ENCODE measurements at regions not wholly inside any gene's neighbourhood (a gene's known extent, or its start where the extent isn't known, plus 50 kb on each side); places are given as distances from the start of the nearest gene placed in this dataset.
"Not testable (repeated sequence)": the region's sequence is repeated elsewhere in the genome, so short reads cannot be mapped to it uniquely, and the experiment has no call there.

DNA sequence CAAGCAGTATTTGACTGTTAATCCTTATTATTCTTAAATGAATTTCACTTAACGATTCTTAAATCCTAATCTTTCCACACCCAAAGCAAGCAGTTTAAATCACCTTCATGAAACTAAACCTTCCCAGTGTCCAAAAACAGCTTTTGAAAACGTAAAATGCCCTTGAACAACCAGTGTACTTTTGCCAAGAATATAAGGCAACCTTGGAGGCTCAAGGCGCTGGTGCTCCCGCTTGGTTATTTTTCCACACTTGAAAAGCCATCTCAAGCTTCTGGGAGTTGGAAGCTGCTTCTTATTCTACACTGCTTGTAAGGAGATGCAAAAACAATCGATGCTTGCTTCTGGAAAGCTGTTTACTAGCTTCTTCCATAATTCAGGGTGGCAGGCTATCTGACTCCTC, 625.7 kb downstream of the HTR1B start:
- DNase-seq: no peak

GRCh38 chr6:76835695-76836094, 627.6 kb downstream of the HTR1B start:
- no peak for DNase-seq

DNA sequence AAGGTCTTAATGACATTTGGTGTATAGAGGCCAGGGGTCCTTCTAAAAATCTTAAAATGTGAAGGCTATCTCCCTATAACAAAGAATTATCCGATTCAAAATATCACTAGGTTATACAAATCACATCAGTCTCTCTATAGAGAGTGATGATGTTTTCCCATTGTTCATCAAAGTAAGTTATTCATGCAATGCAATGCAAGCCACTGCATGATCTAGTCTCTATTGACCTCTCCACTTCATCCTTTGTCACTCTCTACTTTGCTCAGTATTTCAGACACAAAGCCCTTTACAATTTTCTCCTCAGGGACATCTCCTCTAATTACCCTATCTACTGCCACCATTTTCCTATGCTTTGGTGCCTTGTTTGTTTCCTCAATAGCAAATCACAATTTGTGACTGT, 628.0 kb downstream of the HTR1B start:
- DNase-seq: no peak

- no peak for DNase-seq
These were observed 628.9 kb downstream of the HTR1B start for GRCh38 chr6:76834399-76834798.

- peak; percentile 11 for DNase-seq
These were observed 632.0 kb downstream of the HTR1B start for GRCh38 chr6:76831299-76831698.

DNA sequence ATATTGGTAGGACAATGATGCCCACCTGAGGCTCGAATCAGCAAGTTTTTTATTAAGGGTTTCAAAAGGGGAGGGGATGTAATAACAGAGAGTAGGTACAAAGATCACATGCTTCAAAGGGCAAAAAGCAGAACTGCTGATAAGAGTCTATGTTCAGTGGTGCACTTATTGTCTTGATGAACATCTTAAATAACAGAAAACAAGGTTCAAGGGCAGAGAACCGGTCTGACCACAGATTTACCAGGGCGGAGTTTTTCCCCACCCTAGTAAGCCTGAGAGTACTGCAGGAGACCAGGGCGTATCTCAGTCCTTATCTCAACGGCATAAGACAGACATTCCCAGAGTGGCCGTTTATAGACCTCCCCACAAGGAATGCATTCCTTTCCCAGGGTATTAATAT, 639.7 kb downstream of the HTR1B start:
- DNase-seq: not testable (repeated sequence)

- DNase-seq: no peak
These were observed 644.8 kb downstream of the HTR1B start for GRCh38 chr6:76818451-76818850.

DNA sequence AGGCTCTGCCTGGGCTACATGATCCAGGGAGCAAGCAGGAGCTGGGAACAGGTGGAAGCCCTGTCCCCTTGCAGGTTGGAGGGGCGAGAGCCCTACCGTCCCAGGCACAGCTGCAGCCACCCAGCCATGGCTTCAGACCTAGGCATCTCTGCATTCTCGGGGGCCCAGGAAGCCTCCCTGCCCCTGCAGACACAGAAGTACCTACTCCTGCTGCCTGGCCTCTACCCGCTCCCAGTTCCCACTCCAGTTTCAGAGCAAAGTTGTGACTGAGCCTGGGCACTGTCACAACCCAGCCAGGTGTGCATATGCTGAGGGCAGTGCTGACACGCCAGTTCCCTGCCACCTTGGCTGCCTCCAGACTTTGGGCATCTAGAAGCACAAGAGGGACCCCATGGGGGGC, 645.9 kb downstream of the HTR1B start:
- no peak for DNase-seq

- DNase-seq: no peak
These were observed 648.5 kb downstream of the HTR1B start for GRCh38 chr6:76814496-76815458.

- no peak for DNase-seq
These were observed 653.0 kb downstream of the HTR1B start for GRCh38 chr6:76810286-76810685.

DNA sequence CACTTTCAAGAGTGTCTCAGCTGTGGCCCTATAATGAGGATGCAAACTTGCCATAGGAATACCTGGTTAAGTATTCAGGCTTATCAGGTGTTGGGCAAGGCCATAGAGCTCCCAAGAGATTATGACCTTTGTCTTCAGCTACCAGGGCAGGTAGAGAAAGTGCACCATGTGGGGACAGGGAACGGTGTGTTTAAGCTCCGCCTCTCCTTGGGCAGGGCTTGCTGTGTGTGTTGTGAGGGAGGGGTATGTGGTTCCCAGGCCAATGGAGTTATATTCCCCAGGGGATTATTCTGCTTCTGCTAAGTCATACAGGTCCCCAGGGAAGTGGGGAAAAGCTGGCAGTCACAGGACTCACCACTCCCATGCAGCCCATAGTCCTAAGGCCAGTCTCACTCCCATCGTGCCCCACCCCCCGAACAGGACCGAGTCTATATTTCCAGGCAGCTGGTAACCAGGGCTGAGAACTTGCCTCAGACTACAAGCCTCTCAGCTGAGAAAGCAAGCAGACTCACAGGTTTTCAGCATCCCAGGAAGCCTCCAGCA, 660.2 kb downstream of the HTR1B start:
- DNase-seq: peak; percentile 24

DNA sequence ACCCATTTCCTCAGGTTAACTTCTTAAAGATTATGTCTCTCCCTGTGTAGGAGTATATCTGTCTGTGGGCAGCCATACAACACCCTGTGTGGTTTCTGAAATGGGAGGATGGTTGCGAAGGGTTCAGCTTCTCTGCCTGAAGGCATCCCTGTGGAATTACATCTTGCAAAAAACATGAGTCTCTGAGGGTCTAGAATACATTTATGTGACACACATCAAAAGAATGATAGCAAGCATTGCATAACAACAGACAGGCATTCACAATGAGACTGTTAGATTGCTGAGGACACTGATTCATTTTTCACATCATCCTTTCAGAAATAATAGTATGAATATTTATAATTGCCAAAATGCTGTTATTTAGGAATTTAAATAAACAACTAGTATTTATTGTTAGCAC, 670.9 kb downstream of the HTR1B start:
- DNase-seq: no peak

DNA sequence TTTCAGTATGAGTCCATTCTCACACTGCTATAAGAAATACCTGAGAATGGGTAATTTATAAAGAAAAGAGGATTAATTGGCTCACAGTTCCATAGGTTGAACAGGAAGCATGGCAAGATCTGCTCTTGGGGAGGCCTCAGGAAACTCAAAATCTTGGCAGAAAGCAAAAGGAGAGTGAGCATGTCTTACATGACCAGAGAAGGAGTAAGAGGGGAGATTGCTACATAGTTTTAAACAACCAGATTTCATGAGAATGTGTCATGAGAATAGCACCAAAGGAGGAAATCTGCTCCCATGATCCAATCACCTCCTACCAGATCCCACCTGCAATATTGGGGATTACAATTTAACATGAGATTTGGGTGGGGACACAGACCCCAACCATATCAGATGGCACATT, 672.4 kb downstream of the HTR1B start:
- DNase-seq: peak; percentile 37

DNA sequence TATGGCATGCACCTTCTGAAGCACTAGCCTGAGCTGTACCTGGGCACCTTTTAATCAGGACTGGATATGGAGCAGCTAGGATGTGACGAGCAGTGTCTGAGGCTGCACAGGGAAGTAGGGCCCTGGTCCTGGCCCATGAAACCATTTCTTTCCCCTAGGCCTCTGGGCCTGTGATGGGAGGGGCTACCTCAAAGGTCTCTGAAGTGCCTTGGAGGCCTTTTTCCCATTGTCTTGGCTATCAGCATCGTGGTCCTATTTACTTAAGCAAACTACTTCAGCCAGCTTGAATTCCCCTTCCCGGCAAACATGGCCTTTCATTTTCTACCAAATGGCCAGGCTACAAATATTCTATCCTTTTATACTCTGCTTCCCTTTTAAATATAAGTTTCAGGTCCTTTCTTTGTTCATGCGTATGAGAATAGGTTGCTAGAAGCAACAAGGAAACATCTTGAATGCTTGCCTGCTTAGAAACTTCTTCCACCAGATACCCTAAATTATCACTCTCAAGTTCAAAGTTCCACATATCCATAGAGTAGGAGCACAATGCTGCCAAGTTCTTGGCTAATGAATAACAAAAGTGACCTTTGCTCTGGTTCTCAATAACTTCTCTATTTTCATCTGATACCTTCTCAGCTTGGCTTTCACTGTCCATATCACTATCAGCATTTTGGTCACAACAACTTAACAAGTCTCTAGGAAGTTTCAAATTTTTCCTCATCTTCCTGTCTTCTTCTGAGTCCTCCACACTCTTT, 673.1 kb downstream of the HTR1B start:
- peak; percentile 75 for DNase-seq

DNA sequence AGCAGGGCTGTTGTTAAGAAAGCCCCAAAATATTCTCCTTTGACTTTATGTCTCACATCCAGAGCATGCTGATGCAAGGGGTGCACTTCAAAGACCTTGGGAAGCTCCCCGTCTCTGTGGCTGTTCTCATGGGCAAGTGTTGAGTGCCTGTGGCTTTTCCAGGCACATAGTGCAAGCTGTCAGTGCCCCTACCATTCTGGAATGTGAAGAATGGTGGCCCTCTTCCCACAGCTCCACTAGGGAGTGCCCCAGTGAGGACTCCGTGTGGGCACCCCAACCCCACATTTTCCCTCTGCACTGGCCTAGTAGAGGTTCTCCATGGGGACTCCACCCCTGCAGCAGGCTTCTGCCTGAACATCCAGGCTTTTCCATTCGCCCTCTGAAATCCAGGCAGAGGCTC, 673.7 kb downstream of the HTR1B start:
- no peak for DNase-seq

- no peak for DNase-seq
These were observed 675.1 kb downstream of the HTR1B start for GRCh38 chr6:76788155-76788554.

GRCh38 chr6:76779068-76779467, 684.2 kb downstream of the HTR1B start:
- no peak for DNase-seq

DNA sequence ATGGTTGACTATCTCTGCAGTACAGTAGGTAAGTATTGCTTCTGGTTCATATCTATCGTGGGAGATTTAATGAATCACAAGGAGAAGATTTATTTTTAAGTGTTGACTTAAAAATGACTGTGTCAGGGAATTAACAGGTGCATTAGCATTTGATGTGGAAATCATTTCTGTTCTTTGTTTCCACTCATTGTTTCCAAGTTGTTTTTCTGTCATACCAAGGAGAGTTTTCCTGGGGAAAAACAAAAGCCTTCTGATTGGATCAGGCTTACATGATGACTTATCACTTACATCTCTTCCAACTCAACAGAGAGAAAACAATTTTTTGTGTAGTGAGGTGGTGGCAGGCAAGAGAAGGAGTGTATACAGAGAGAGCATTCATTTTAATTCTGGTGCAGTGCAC, 686.4 kb downstream of the HTR1B start:
- peak; percentile 27 for DNase-seq

- DNase-seq: peak; percentile 93
These were observed 688.4 kb downstream of the HTR1B start for GRCh38 chr6:76774781-76775384.

DNA sequence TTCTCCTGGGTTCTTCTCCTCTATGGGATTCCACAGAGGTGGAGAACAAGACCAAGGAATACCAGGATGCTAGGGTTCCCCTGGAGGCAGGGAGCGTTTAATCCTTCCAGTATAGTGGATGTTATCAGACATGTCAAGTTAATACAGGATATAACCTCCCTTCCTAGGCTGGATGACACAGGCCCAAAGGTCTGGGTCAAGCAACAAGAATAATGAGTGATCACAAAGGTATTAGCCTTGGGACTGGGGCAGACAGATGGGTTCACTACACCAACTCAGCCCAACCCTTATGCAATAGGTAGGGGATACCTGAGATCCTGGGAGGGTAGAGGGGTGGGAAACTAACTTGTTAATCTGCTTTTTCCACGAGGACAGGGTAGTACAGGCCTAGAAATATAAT, 690.3 kb downstream of the HTR1B start:
- DNase-seq: no peak

GRCh38 chr6:76771059-76771634, 692.1 kb downstream of the HTR1B start:
- peak; percentile 21 for DNase-seq

DNA sequence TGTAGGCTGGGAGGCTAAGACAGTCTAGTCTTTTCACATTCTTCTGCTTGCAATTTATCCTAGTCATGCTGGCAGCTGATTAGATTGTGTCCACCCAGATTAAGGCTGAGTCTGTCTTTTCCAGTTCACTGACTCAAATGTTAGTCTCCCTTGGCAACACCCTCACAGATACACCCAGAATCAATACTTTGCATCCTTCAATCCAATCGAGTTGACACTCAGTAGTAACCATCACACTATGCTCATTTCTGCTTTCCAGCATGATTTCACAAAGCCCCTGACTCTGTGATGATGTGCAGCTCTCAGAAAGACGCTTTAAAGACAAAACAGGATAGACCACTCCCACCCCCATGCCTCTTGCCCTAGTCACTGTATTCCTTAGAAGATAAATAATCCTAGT, 693.0 kb downstream of the HTR1B start:
- no peak for DNase-seq

GRCh38 chr6:76768556-76768955, 694.7 kb downstream of the HTR1B start:
- no peak for DNase-seq

Data from DMS53 (cell line).